Suppressor macrophage treated with lipopolysaccharide for 1 hour (primary cell): ENCODE measurements at regions not wholly inside any gene's neighbourhood (a gene's known extent, or its start where the extent isn't known, plus 50 kb on each side); places are given as distances from the start of the nearest gene placed in this dataset.
"Not testable (repeated sequence)": the region's sequence is repeated elsewhere in the genome, so short reads cannot be mapped to it uniquely, and the experiment has no call there.

Experiments
- DNase-seq, 3 donors: peaks; one replicate each; pipeline ENCODE4 v3.0.0-alpha.2; 2020 to 2022

GRCh38 chr20:58033026-58033536, 195.4 kb downstream of the ANKRD60 start:
- DNase-seq = no peak

GRCh38 chr20:58032599-58032998, 195.9 kb downstream of the ANKRD60 start:
- no peak for DNase-seq

- DNase-seq = not testable (repeated sequence)
Observed at GRCh38 chr20:58031350-58031749, 197.1 kb downstream of the ANKRD60 start.

- DNase-seq = peak in 2 of 3 donors; percentile 28 to 60
Observed at GRCh38 chr20:58028123-58028522, 200.3 kb downstream of the ANKRD60 start.

- DNase-seq = no peak
Observed at GRCh38 chr20:58026361-58026760, 202.1 kb downstream of the ANKRD60 start.

- no peak for DNase-seq
Observed at GRCh38 chr20:58025233-58025632, 203.2 kb downstream of the ANKRD60 start.

- DNase-seq = no peak
Observed at GRCh38 chr20:58024241-58024721, 204.2 kb downstream of the ANKRD60 start.

GRCh38 chr20:58023781-58024180, 204.7 kb downstream of the ANKRD60 start:
- DNase-seq = no peak

GRCh38 chr20:58023346-58023745, 205.1 kb downstream of the ANKRD60 start:
- DNase-seq = no peak

- DNase-seq = no peak
Observed at GRCh38 chr20:58022711-58023110, 205.7 kb downstream of the ANKRD60 start.

GRCh38 chr20:58021481-58021880, 207.0 kb downstream of the ANKRD60 start:
- peak in 1 of 3 donors; percentile 15 for DNase-seq

- no peak for DNase-seq
Observed at GRCh38 chr20:58020656-58021454, 207.6 kb downstream of the ANKRD60 start.

- DNase-seq = no peak
Observed at GRCh38 chr20:58019850-58020625, 208.4 kb downstream of the ANKRD60 start.

GRCh38 chr20:58019027-58019849, 209.2 kb downstream of the ANKRD60 start:
- peak in 2 of 3 donors; percentile 23 to 25 for DNase-seq

GRCh38 chr20:58018590-58018989, 209.9 kb downstream of the ANKRD60 start:
- DNase-seq = no peak

- DNase-seq = no peak
Observed at GRCh38 chr20:58017970-58018530, 210.4 kb downstream of the ANKRD60 start.

GRCh38 chr20:58017231-58017969, 211.1 kb downstream of the ANKRD60 start:
- peak in 2 of 3 donors; percentile 26 for DNase-seq

GRCh38 chr20:58016779-58017178, 211.7 kb downstream of the ANKRD60 start:
- DNase-seq = no peak

GRCh38 chr20:58014628-58015315, 213.7 kb downstream of the ANKRD60 start:
- DNase-seq = no peak

GRCh38 chr20:58012731-58013510, 215.5 kb downstream of the ANKRD60 start:
- no peak for DNase-seq
